Trophoblast cell (in vitro differentiated cells and primary cell): ENCODE measurements at regions not wholly inside any gene's neighbourhood (a gene's known extent, or its start where the extent isn't known, plus 50 kb on each side); places are given as distances from the start of the nearest gene placed in this dataset.

Experiments used
- DNase-seq, 2 donors: peaks; one replicate each; pipeline ENCODE4 v3.0.0-alpha.2; 2016
- H2AFZ ChIP-seq: 2 replicates; pipeline ENCODE4 v1.6.1; 2013; ENCODE audit warnings: low read length, moderate library complexity, mild to moderate bottlenecking; ENCODE audit not compliant: insufficient read depth, poor library complexity
- H2AK5ac ChIP-seq: 2 replicates; pipeline ENCODE4 v1.6.1; 2013; ENCODE audit warnings: mild to moderate bottlenecking, low read length
- H2BK120ac ChIP-seq: 2 replicates; pipeline ENCODE4 v1.6.1; 2013; ENCODE audit warnings: low read length, mild to moderate bottlenecking, moderate library complexity; ENCODE audit not compliant: insufficient read depth, poor library complexity
- H2BK12ac ChIP-seq: 2 replicates; pipeline ENCODE4 v1.6.1; 2013; ENCODE audit warnings: mild to moderate bottlenecking, low read length, moderate library complexity
- H2BK5ac ChIP-seq: 2 replicates; pipeline ENCODE4 v1.6.1; 2013; ENCODE audit warnings: low read length, low read depth, moderate library complexity, mild to moderate bottlenecking; ENCODE audit not compliant: poor library complexity
- H3K14ac ChIP-seq: 2 replicates; pipeline ENCODE4 v1.6.1; 2013; ENCODE audit warnings: mild to moderate bottlenecking, low read length
- H3K18ac ChIP-seq: 2 replicates; pipeline ENCODE4 v1.6.1; 2013; ENCODE audit warnings: mild to moderate bottlenecking, low read length
- H3K23ac ChIP-seq: 2 replicates; pipeline ENCODE4 v1.6.1; 2013; ENCODE audit warnings: low read length
- H3K27ac ChIP-seq: 2 replicates; pipeline ENCODE4 v1.5.1; 2013; ENCODE audit warnings: low read depth, mild to moderate bottlenecking, inconsistent platforms, low read length, moderate library complexity
- H3K27me3 ChIP-seq: 2 replicates; pipeline ENCODE4 v1.6.1; 2013; ENCODE audit warnings: inconsistent platforms, mild to moderate bottlenecking, low read length, moderate library complexity; ENCODE audit not compliant: insufficient read depth
- H3K36me3 ChIP-seq, 2 experiments: 1 replicate in 1 of 2; 2 replicates in 1 of 2; pipeline ENCODE4 v1.6.1; 2013; ENCODE audit warnings: low read length in 2 of 2, mild to moderate bottlenecking in 2 of 2, moderate library complexity in 1 of 2; ENCODE audit not compliant: insufficient read depth in 2 of 2, control insufficient read depth in 1 of 2
- H3K4ac ChIP-seq: 2 replicates; pipeline ENCODE4 v1.6.1; 2013; ENCODE audit warnings: low read depth, mild to moderate bottlenecking, low read length, moderate library complexity
- H3K4me1 ChIP-seq, 2 experiments: 1 replicate in 1 of 2; 2 replicates in 1 of 2; pipeline ENCODE4 v1.6.1; 2013; ENCODE audit warnings: low read length in 2 of 2, mild to moderate bottlenecking in 2 of 2, moderate library complexity in 1 of 2; ENCODE audit not compliant: insufficient read depth in 2 of 2, control insufficient read depth in 1 of 2
- H3K4me2 ChIP-seq: 2 replicates; pipeline ENCODE4 v1.6.1; 2013; ENCODE audit warnings: inconsistent platforms, mild to moderate bottlenecking, low read length, moderate library complexity
- H3K4me3 ChIP-seq: 2 replicates; pipeline ENCODE4 v1.5.1; 2013; ENCODE audit warnings: mild to moderate bottlenecking, low read depth, low read length, inconsistent platforms
- H3K79me1 ChIP-seq: one replicate; pipeline ENCODE4 v1.6.1; 2013; ENCODE audit warnings: low read length
- H3K79me2 ChIP-seq: 2 replicates; pipeline ENCODE4 v1.6.1; 2013; ENCODE audit warnings: low read length, mild to moderate bottlenecking; ENCODE audit not compliant: control insufficient read depth, insufficient read depth, poor library complexity
- H3K9ac ChIP-seq: 2 replicates; pipeline ENCODE4 v1.6.1; 2013; ENCODE audit warnings: mild to moderate bottlenecking, low read length
- H3K9me3 ChIP-seq: 2 replicates; pipeline ENCODE4 v1.6.1; 2013; ENCODE audit warnings: low read depth, mild to moderate bottlenecking, control low read depth, inconsistent platforms, low read length; ENCODE audit not compliant: insufficient read depth
- H4K12ac ChIP-seq: 2 replicates; pipeline ENCODE4 v1.6.1; 2013; ENCODE audit warnings: low read depth, mild to moderate bottlenecking, low read length, moderate library complexity
- H4K8ac ChIP-seq: 2 replicates; pipeline ENCODE4 v1.6.1; 2013; ENCODE audit warnings: low read depth, mild to moderate bottlenecking, low read length, moderate library complexity
- H4K91ac ChIP-seq: one replicate; pipeline ENCODE4 v1.6.1; 2013; ENCODE audit warnings: low read depth, mild to moderate bottlenecking, low read length, moderate library complexity
- WGBS: extraction: QIAGEN DNeasy Blood & Tissue Kit; methylation state at CpG from one replicate; pipeline ENCODE4 v1.1.7; 2013; ENCODE audit warnings: missing lambda C conversion rate; ENCODE audit not compliant: insufficient read length, insufficient coverage; ENCODE audit errors: extremely low coverage; 5-methylcytosine and 5-hydroxymethylcytosine counted together

DNA sequence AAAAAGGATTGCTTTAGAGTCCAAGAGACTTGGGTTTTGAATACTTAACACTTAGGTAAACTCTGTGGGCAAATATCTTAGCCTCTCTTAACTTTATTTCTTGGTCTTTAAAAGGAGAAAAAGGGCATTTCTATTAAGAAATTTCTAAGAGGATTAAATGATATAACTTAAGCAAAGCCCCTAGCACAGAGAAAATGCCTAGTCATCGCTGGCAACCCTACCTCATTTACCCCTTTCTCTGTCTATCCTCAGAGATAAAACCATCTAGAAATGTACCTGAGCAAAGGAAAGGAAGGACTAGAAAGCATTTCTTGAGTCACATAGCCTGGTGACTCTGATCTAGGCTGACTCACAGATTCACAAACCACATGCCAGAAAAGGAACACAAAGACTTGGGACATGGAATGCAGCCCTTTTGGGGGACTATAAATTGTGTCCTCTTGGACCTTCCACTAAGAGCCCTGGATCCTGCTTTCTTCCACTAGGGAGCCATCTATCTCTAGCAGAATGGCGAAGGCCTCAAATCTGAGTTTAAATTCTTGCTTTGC, 120.6 kb downstream of the FOXD1 start:
- H3K27me3 ChIP-seq: no peaks in the 10 kb centered on the region
- H3K4me3 ChIP-seq: no peak overlapping the region
- H3K36me3 ChIP-seq: no peaks in the 10 kb centered on the region
- no peak overlapping the region for H3K14ac ChIP-seq
- H2AK5ac ChIP-seq: no peak overlapping the region
- no peak overlapping the region for H3K23ac ChIP-seq
- H3K18ac ChIP-seq: no peak overlapping the region
- no peak overlapping the region for H2BK120ac ChIP-seq
- H3K27ac ChIP-seq: no peak overlapping the region
- no peak overlapping the region for H4K91ac ChIP-seq
- no peak overlapping the region for H2AFZ ChIP-seq
- no peaks in the 10 kb centered on the region for H3K79me1 ChIP-seq
- no peak overlapping the region for H2BK12ac ChIP-seq
- H4K8ac ChIP-seq: no peak overlapping the region
- no CpG with 5 or more reads among the region's 2 CpGs for WGBS
- H2BK5ac ChIP-seq: no peak overlapping the region
- DNase-seq: no peak
- no peak overlapping the region for H3K9ac ChIP-seq
- no peaks in the 10 kb centered on the region for H3K9me3 ChIP-seq
- H3K4ac ChIP-seq: no peak overlapping the region
- no peaks in the 10 kb centered on the region for H3K79me2 ChIP-seq
- no peak overlapping the region for H4K12ac ChIP-seq
- no peaks in the 10 kb centered on the region for H3K4me1 ChIP-seq
- H3K4me2 ChIP-seq: no peak overlapping the region

- Histone ChIP-seq H3K4me3 (no peak overlapping the region), H3K4ac (no peak overlapping the region), H3K14ac (no peak overlapping the region), H2BK12ac (no peak overlapping the region), H2AFZ (no peak overlapping the region), H2BK5ac (no peak overlapping the region), H3K79me2 (no peaks in the 10 kb centered on the region), H3K9ac (no peak overlapping the region), H3K9me3 (no peaks in the 10 kb centered on the region), H3K27ac (no peak overlapping the region), H3K4me1 (peaks cover 0 to 4% of the 10 kb centered on the region in 2 experiments), H2AK5ac (no peak overlapping the region), H4K12ac (no peak overlapping the region), H3K27me3 (no peaks in the 10 kb centered on the region), H3K79me1 (no peaks in the 10 kb centered on the region), H2BK120ac (no peak overlapping the region), H3K18ac (no peak overlapping the region), H3K4me2 (no peak overlapping the region), H3K23ac (no peak overlapping the region), H4K8ac (no peak overlapping the region), H4K91ac (no peak overlapping the region), H3K36me3 (no peaks in the 10 kb centered on the region)
- WGBS: no CpG with 5 or more reads among the region's 3 CpGs
- DNase-seq: no peak
Measured at GRCh38 chr5:73325546-73325945, 123.0 kb downstream of the FOXD1 start.

GRCh38 chr5:73323466-73323865, 125.1 kb downstream of the FOXD1 start:
- H3K36me3 ChIP-seq: no peaks in the 10 kb centered on the region
- H3K18ac ChIP-seq: no peak overlapping the region
- H3K4me3 ChIP-seq: no peak overlapping the region
- H3K4me2 ChIP-seq: no peak overlapping the region
- H4K8ac ChIP-seq: no peak overlapping the region
- H3K14ac ChIP-seq: no peak overlapping the region
- peaks cover 0 to 6% of the 10 kb centered on the region in 2 experiments for H3K4me1 ChIP-seq
- no peak overlapping the region for H4K91ac ChIP-seq
- no peaks in the 10 kb centered on the region for H3K27me3 ChIP-seq
- H3K23ac ChIP-seq: no peak overlapping the region
- no peak overlapping the region for H2AK5ac ChIP-seq
- no peak for DNase-seq
- no peak overlapping the region for H2AFZ ChIP-seq
- no peak overlapping the region for H2BK12ac ChIP-seq
- no peak overlapping the region for H3K27ac ChIP-seq
- H3K79me1 ChIP-seq: no peaks in the 10 kb centered on the region
- H3K9me3 ChIP-seq: no peaks in the 10 kb centered on the region
- H3K9ac ChIP-seq: no peak overlapping the region
- WGBS: no CpG with 5 or more reads among the region's 5 CpGs
- H2BK5ac ChIP-seq: no peak overlapping the region
- H2BK120ac ChIP-seq: no peak overlapping the region
- H3K79me2 ChIP-seq: no peaks in the 10 kb centered on the region
- H3K4ac ChIP-seq: no peak overlapping the region
- no peak overlapping the region for H4K12ac ChIP-seq

GRCh38 chr5:73322437-73323076, 126.0 kb downstream of the FOXD1 start:
- H2BK120ac ChIP-seq: no peak overlapping the region
- H4K8ac ChIP-seq: no peak overlapping the region
- H2AK5ac ChIP-seq: no peak overlapping the region
- no peak overlapping the region for H2BK12ac ChIP-seq
- no peak for DNase-seq
- no peak overlapping the region for H4K91ac ChIP-seq
- H3K9ac ChIP-seq: no peak overlapping the region
- no peak overlapping the region for H2BK5ac ChIP-seq
- no peaks in the 10 kb centered on the region for H3K79me2 ChIP-seq
- no peak overlapping the region for H3K23ac ChIP-seq
- H3K36me3 ChIP-seq: no peaks in the 10 kb centered on the region
- no peak overlapping the region for H3K4me3 ChIP-seq
- H3K79me1 ChIP-seq: no peaks in the 10 kb centered on the region
- no CpG with 5 or more reads among the region's 9 CpGs for WGBS
- no peak overlapping the region for H3K27ac ChIP-seq
- no peaks in the 10 kb centered on the region for H3K9me3 ChIP-seq
- no peak overlapping the region for H4K12ac ChIP-seq
- H3K27me3 ChIP-seq: no peaks in the 10 kb centered on the region
- no peak overlapping the region for H3K4me2 ChIP-seq
- H2AFZ ChIP-seq: no peak overlapping the region
- no peak overlapping the region for H3K14ac ChIP-seq
- peaks cover 0 to 7% of the 10 kb centered on the region in 2 experiments for H3K4me1 ChIP-seq
- no peak overlapping the region for H3K18ac ChIP-seq
- no peak overlapping the region for H3K4ac ChIP-seq
